ENCODE measurements at regions not wholly inside any gene's neighbourhood (a gene's known extent, or its start where the extent isn't known, plus 50 kb on each side); places are given as distances from the start of the nearest gene placed in this dataset.

DNA sequence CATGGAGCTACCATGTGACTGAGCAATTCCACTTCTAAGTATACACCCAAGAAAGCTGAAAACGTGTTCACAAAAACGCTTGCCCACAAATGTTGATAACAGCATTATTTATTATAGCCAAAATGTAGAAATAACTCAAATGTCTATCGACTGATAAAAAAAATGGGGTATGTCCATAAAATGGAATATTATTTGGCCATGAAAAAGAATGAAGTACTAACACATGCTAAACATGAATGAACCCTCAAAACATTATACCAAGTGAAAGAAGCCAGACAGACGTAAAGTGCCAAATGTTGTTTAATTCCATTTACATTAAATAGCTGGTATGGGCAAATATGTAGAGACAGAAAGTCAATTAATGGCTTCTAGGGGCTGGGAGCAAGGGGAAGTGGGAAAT is 184.9 kb upstream of the IRX2 start:
- TF ChIP-seq, protein P1, sequence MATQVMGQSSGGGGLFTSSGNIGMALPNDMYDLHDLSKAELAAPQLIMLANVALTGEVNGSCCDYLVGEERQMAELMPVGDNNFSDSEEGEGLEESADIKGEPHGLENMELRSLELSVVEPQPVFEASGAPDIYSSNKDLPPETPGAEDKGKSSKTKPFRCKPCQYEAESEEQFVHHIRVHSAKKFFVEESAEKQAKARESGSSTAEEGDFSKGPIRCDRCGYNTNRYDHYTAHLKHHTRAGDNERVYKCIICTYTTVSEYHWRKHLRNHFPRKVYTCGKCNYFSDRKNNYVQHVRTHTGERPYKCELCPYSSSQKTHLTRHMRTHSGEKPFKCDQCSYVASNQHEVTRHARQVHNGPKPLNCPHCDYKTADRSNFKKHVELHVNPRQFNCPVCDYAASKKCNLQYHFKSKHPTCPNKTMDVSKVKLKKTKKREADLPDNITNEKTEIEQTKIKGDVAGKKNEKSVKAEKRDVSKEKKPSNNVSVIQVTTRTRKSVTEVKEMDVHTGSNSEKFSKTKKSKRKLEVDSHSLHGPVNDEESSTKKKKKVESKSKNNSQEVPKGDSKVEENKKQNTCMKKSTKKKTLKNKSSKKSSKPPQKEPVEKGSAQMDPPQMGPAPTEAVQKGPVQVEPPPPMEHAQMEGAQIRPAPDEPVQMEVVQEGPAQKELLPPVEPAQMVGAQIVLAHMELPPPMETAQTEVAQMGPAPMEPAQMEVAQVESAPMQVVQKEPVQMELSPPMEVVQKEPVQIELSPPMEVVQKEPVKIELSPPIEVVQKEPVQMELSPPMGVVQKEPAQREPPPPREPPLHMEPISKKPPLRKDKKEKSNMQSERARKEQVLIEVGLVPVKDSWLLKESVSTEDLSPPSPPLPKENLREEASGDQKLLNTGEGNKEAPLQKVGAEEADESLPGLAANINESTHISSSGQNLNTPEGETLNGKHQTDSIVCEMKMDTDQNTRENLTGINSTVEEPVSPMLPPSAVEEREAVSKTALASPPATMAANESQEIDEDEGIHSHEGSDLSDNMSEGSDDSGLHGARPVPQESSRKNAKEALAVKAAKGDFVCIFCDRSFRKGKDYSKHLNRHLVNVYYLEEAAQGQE (IDR thresholded peaks at IDR 0.05; ENCODE audit: low read depth, low read length): no peak
- TF ChIP-seq, protein P2, sequence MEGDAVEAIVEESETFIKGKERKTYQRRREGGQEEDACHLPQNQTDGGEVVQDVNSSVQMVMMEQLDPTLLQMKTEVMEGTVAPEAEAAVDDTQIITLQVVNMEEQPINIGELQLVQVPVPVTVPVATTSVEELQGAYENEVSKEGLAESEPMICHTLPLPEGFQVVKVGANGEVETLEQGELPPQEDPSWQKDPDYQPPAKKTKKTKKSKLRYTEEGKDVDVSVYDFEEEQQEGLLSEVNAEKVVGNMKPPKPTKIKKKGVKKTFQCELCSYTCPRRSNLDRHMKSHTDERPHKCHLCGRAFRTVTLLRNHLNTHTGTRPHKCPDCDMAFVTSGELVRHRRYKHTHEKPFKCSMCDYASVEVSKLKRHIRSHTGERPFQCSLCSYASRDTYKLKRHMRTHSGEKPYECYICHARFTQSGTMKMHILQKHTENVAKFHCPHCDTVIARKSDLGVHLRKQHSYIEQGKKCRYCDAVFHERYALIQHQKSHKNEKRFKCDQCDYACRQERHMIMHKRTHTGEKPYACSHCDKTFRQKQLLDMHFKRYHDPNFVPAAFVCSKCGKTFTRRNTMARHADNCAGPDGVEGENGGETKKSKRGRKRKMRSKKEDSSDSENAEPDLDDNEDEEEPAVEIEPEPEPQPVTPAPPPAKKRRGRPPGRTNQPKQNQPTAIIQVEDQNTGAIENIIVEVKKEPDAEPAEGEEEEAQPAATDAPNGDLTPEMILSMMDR (IDR thresholded peaks at IDR 0.05): no peak
- no peak for TF ChIP-seq RAD21 (IDR thresholded peaks at IDR 0.05; ENCODE audit: low read length)
- no peak for TF ChIP-seq GATA2 (CRISPR knock-in tag; IDR thresholded peaks at IDR 0.05)
- no peak for TF ChIP-seq MXI1 (IDR thresholded peaks at IDR 0.05; ENCODE audit: low read depth, low read length)
- TF ChIP-seq FOSL2 (IDR thresholded peaks at IDR 0.05; ENCODE audit: borderline replicate concordance, low read depth): no peak
- TF ChIP-seq, protein P3, sequence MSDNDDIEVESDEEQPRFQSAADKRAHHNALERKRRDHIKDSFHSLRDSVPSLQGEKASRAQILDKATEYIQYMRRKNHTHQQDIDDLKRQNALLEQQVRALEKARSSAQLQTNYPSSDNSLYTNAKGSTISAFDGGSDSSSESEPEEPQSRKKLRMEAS (IDR thresholded peaks at IDR 0.05; ENCODE audit: low read depth): no peak
- TF ChIP-seq EP300 (IDR thresholded peaks at IDR 0.05; ENCODE audit: borderline replicate concordance in 1 of 2, low read depth in 1 of 2, low read length in 1 of 2): no peak
- TF ChIP-seq, protein P4, sequence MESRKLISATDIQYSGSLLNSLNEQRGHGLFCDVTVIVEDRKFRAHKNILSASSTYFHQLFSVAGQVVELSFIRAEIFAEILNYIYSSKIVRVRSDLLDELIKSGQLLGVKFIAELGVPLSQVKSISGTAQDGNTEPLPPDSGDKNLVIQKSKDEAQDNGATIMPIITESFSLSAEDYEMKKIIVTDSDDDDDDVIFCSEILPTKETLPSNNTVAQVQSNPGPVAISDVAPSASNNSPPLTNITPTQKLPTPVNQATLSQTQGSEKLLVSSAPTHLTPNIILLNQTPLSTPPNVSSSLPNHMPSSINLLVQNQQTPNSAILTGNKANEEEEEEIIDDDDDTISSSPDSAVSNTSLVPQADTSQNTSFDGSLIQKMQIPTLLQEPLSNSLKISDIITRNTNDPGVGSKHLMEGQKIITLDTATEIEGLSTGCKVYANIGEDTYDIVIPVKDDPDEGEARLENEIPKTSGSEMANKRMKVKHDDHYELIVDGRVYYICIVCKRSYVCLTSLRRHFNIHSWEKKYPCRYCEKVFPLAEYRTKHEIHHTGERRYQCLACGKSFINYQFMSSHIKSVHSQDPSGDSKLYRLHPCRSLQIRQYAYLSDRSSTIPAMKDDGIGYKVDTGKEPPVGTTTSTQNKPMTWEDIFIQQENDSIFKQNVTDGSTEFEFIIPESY (IDR thresholded peaks at IDR 0.05; ENCODE audit: borderline replicate concordance, low read depth): no peak
- no peak for TF ChIP-seq POLR2AphosphoS5 (IDR thresholded peaks at IDR 0.05; ENCODE audit: low read depth, low read length)
- no peak for TF ChIP-seq YY1 (IDR thresholded peaks at IDR 0.05; ENCODE audit: low read depth)
- no peak for TF ChIP-seq TAF1 (IDR thresholded peaks at IDR 0.05; ENCODE audit: borderline replicate concordance, low read depth, low read length)
- TF ChIP-seq GABPA (IDR thresholded peaks at IDR 0.05; ENCODE audit: low read depth): no peak
- TF ChIP-seq SMC3 (IDR thresholded peaks at IDR 0.05; ENCODE audit: low read depth, low read length): no peak
